HG03108 (cell line): ENCODE measurements at regions not wholly inside any gene's neighbourhood (a gene's known extent, or its start where the extent isn't known, plus 50 kb on each side); places are given as distances from the start of the nearest gene placed in this dataset.

Experiments used
- ATAC-seq: cut with Tn5 transposase; IDR thresholded peaks from one replicate; pipeline ENCODE4 v1.9.1; 2021; ENCODE audit warnings: moderate library complexity; ENCODE audit not compliant: unreplicated experiment

DNA sequence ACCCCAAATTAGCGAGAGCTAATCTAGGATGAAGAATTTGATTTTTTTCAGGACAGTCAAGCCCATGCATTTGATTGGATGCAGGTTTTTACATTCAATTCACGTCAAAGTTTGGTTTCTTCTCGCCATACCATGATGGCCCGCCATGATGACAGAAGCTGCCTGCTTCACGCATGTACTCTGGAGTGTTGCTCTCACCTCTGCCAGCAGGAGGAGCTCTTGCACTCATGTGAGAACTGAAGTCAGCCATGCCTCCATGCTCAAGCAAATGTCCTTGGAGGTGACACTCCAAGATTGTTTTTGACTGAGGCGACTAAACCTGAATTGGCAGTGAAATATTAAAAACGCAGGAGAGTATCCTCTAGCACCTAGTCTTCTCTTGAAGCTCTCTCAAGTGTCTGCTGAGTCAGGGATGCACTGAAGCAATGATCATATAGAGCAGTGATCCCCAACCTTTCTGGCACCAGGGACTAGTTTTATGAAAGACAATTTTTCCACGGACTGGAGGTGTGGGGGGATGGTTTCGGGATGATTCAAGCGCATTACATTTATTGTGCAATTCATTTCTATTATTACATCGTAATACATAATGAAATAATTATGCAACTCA is 120.9 kb downstream of the SAMMSON start:
- ATAC-seq: peak; percentile 73

DNA sequence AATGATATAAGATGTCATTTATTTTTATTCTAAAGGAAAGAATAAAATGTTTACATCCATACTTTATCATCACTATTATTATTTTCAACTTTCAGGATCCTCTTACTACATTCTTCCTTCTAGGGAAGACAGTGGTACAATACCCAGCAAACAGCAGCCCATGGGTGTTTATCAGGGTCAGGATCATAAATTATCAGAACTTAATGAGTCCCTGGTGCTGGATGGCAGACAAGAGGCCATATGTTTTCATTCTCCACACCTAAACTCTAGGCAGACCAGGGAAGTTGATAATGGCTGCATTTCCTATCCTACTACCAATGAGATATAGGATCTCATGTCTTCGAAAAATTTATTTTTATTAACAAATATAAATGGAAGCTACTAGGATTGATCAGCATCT is 127.7 kb downstream of the SAMMSON start:
- no peak for ATAC-seq

DNA sequence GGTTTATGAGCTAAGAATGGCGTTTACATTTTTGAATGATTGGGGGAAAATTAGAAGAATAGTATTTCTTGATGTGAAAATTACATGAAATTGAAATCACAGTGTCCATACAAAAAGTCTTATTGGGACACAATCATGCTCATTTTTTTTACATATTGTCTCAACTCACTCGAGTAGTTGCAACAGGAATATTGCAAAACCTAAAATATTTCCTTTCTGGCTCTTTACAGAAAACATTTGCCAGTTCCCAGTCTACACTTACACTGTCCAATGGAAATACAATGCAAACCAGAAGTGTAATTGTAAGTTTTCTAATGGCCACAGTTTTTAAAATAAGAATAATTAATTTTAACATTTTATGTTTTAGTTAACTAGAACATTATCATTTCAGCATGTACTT is 137.8 kb downstream of the SAMMSON start:
- no peak for ATAC-seq

DNA sequence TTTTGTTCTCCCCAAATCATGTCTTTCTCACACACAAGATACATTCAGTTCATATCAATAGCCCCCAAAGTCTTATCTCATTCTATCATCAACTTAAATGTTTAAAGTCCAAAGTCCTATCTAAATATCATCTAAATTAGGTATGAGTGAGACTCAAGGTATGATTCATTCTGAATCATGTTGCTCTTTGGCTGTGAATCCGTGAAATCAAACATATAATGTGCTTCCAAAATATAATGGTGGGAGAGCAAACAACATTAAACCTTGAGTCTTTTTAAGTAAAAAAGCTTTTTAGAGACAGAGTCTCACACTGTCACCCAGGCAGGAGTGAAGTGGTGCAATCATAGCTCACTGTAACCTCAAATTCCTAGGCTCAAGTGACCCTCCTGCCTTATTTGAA is 139.1 kb downstream of the SAMMSON start:
- ATAC-seq: no peak
